HepG2 (cell line): ENCODE measurements at regions not wholly inside any gene's neighbourhood (a gene's known extent, or its start where the extent isn't known, plus 50 kb on each side); places are given as distances from the start of the nearest gene placed in this dataset.

Source experiments
- ATAC-seq: fragments of 200-7000 bp; cut with Tn5 transposase; 3 replicates; pipeline ENCODE4 v1.9.1; 2020; ENCODE audit warnings: mild to moderate bottlenecking, moderate library complexity
- BruUV-seq: library from RNA; stranded (reverse); fragments of 400-500 nt; replicated peaks from 2 replicates; lab custom pipeline; 2021; lab: Mats Ljungman, UMichigan
- CTCF ChIA-PET: fragments of 300-600 bp; formaldehyde crosslinking; extraction: SDS; loops from one replicate; lab custom pipeline; 2021; ENCODE audit warnings: low total read pairs, inconsistent platforms, low intra/inter-chr PET ratio; lab: Yijun Ruan, JAX
- POLR2A ChIA-PET: fragments of 350-600 bp; sonication (Branson Sonifier 250); formaldehyde crosslinking; loops from one replicate; lab custom pipeline; 2020; ENCODE audit warnings: antibody characterized with exemption, inconsistent platforms; lab: Yijun Ruan, JAX
- DNase-seq: peaks from one replicate; pipeline ENCODE4 v3.0.0-alpha.2; 2015; ENCODE audit warnings: low spot score
- FAIRE-seq: peaks from 3 replicates; lab custom pipeline; 2011; peaks lifted over from hg19 to GRCh38; lab: Jason Lieb, UNC
- H2AFZ ChIP-seq: one replicate; pipeline ENCODE4 v1.6.1; 2011; ENCODE audit warnings: low read length, inconsistent platforms
- H3K27ac ChIP-seq: fragments of 300-600 bp; 3 replicates; pipeline ENCODE4 v1.8.0; 2011; ENCODE audit warnings: mixed run types, mild to moderate bottlenecking, mixed read lengths, low read length, inconsistent platforms; ENCODE audit not compliant: insufficient read depth; ENCODE audit errors: extremely low read length
- H3K27me3 ChIP-seq, 2 experiments: fragments of 200-600 bp in 1 of 2; 2 replicates in 1 of 2; 3 replicates in 1 of 2; pipeline versions ENCODE4 v1.6.0 to v1.8.0; 2011; ENCODE audit warnings: low read length in 2 of 2, mild to moderate bottlenecking in 2 of 2, moderate library complexity in 2 of 2, inconsistent platforms in 1 of 2; ENCODE audit not compliant: insufficient read depth in 2 of 2, control insufficient read depth in 1 of 2
- H3K36me3 ChIP-seq, 2 experiments: fragments of 200-600 bp in 1 of 2; replicated peaks in 1 of 2; 2 replicates in 1 of 2; 3 replicates in 1 of 2; pipeline versions ENCODE4 v1.5.1 to v1.8.0; 2011; ENCODE audit warnings: low read length in 2 of 2, inconsistent platforms in 1 of 2; ENCODE audit not compliant: insufficient read depth in 2 of 2, control insufficient read depth in 1 of 2
- H3K4me1 ChIP-seq: 2 replicates; pipeline ENCODE4 v1.5.1; 2012; ENCODE audit warnings: low read length, inconsistent platforms; ENCODE audit not compliant: insufficient read depth
- H3K4me2 ChIP-seq: 2 replicates; pipeline ENCODE4 v1.6.0; 2011; ENCODE audit warnings: low read depth, low read length, inconsistent platforms
- H3K4me3 ChIP-seq, 3 experiments: fragments of 200-600 bp in 1 of 3; sonication (generic), shearing (Covaris generic) in 1 of 3; replicated peaks in 1 of 3; 2 replicates each; pipeline ENCODE4 v1.5.1; 2011 to 2016; ENCODE audit warnings: low read length in 3 of 3, inconsistent platforms in 2 of 3, low read depth in 2 of 3, mild to moderate bottlenecking in 2 of 3, control low read depth in 1 of 3, mixed read lengths in 1 of 3; ENCODE audit not compliant: insufficient read depth in 1 of 3
- H3K79me2 ChIP-seq: one replicate; pipeline ENCODE4 v1.6.1; 2011; ENCODE audit warnings: low read length, inconsistent platforms; ENCODE audit not compliant: insufficient read depth
- H3K9ac ChIP-seq: 2 replicates; pipeline ENCODE4 v1.6.0; 2011; ENCODE audit warnings: mild to moderate bottlenecking, low read depth, low read length, inconsistent platforms; ENCODE audit not compliant: insufficient read depth
- H3K9me3 ChIP-seq: 2 replicates; pipeline ENCODE4 v1.5.1; 2012; ENCODE audit warnings: mild to moderate bottlenecking, low read length
- H4K20me1 ChIP-seq: 2 replicates; pipeline ENCODE4 v1.6.0; 2011; ENCODE audit warnings: inconsistent platforms, mild to moderate bottlenecking, low read length, moderate library complexity; ENCODE audit not compliant: insufficient read depth
- CSRNP1 ChIP-seq: sonication (generic); formaldehyde crosslinking; IDR thresholded peaks from 2 replicates; pipeline ENCODE4 v1.8.1; 2023; ENCODE audit warnings: mild to moderate bottlenecking, missing genetic modification reagents
- ELF1 ChIP-seq: sonication (generic); formaldehyde crosslinking; IDR thresholded peaks from 2 replicates; pipeline ENCODE4 v1.4.0; 2020; ENCODE audit warnings: missing genetic modification reagents
- HES4 ChIP-seq: sonication (generic); formaldehyde crosslinking; IDR thresholded peaks from 2 replicates; pipeline ENCODE4 v1.9.0; 2021; ENCODE audit warnings: mild to moderate bottlenecking, missing genetic modification reagents, borderline replicate concordance
- HNRNPLL ChIP-seq: fragments of 200-400 bp; formaldehyde crosslinking; IDR thresholded peaks from 2 replicates; pipeline ENCODE4 v1.6.1; 2017; ENCODE audit warnings: mild to moderate bottlenecking, low read depth, low read length; ENCODE audit not compliant: poor library complexity, severe bottlenecking
- HOXA7 ChIP-seq: sonication (generic); formaldehyde crosslinking; IDR thresholded peaks from 2 replicates; pipeline ENCODE4 v1.8.1; 2022; ENCODE audit warnings: mild to moderate bottlenecking, missing genetic modification reagents, moderate library complexity
- JUNB ChIP-seq: sonication (generic); formaldehyde crosslinking; IDR thresholded peaks from 2 replicates; pipeline ENCODE4 v1.8.0; 2022; ENCODE audit warnings: missing genetic modification reagents, mild to moderate bottlenecking, borderline replicate concordance
- KLF13 ChIP-seq: sonication (generic); formaldehyde crosslinking; IDR thresholded peaks from 2 replicates; pipeline ENCODE4 v1.4.0; 2020; ENCODE audit warnings: mild to moderate bottlenecking, missing genetic modification reagents
- MEIS2 ChIP-seq: sonication (generic); formaldehyde crosslinking; IDR thresholded peaks from 2 replicates; pipeline ENCODE4 v1.9.0; 2021; ENCODE audit warnings: mild to moderate bottlenecking, missing genetic modification reagents
- NAIF1 ChIP-seq: sonication (generic); formaldehyde crosslinking; IDR thresholded peaks from 2 replicates; pipeline ENCODE4 v1.5.0; 2020; ENCODE audit warnings: mild to moderate bottlenecking, missing genetic modification reagents, borderline replicate concordance
- POLR2A ChIP-seq, 2 experiments: IDR thresholded peaks; 2 replicates each; pipeline ENCODE4 v1.6.1; 2011; ENCODE audit warnings: low read depth in 2 of 2, low read length in 2 of 2, mild to moderate bottlenecking in 1 of 2, moderate library complexity in 1 of 2; ENCODE audit not compliant: insufficient read depth in 1 of 2
- THAP11 ChIP-seq: IDR thresholded peaks from 2 replicates; pipeline ENCODE4 v1.6.1; 2016; ENCODE audit warnings: missing biosample characterization, missing genetic modification reagents
- ZFP91 ChIP-seq: sonication (generic); formaldehyde crosslinking; IDR thresholded peaks from 2 replicates; pipeline ENCODE4 v1.9.0; 2022; ENCODE audit warnings: missing genetic modification reagents, mild to moderate bottlenecking, borderline replicate concordance
- ZNF451 ChIP-seq: sonication (generic); formaldehyde crosslinking; IDR thresholded peaks from 2 replicates; pipeline ENCODE4 v1.5.0; 2020; ENCODE audit warnings: mild to moderate bottlenecking, missing genetic modification reagents
- ZNF552 ChIP-seq: sonication (generic); formaldehyde crosslinking; IDR thresholded peaks from 2 replicates; pipeline ENCODE4 v1.9.0; 2022; ENCODE audit warnings: missing genetic modification reagents, mild to moderate bottlenecking, borderline replicate concordance
- ZNF7 ChIP-seq: IDR thresholded peaks from 2 replicates; pipeline ENCODE4 v1.6.1; 2016; ENCODE audit warnings: missing biosample characterization, missing genetic modification reagents
- ZSCAN31 ChIP-seq: sonication (generic); formaldehyde crosslinking; IDR thresholded peaks from 2 replicates; pipeline ENCODE4 v1.5.0; 2020; ENCODE audit warnings: low read depth, mild to moderate bottlenecking, missing genetic modification reagents
- WGBS: methylation state at CpG from one replicate; pipeline ENCODE4 v1.1.6; 2017; ENCODE audit warnings: low lambda C conversion rate; 5-methylcytosine and 5-hydroxymethylcytosine counted together
- in situ Hi-C: cut with HindIII; loops from 2 replicates; pipeline ENCODE4 v1.10.0; 2017; ENCODE audit warnings: low pct_unique_long_range_greater_than_20kb; ENCODE audit not compliant: extremely low pct_ligation_motif_present
- intact Hi-C: fragments of 100-400 bp; cut with micrococcal nuclease; formaldehyde crosslinking; loops from one replicate; pipeline ENCODE4 v1.10.0; 2022; ENCODE audit not compliant: unreplicated experiment
- TF ChIP-seq, protein P1 (sequence below): fragments of 450-650 bp; IDR thresholded peaks from 2 replicates; pipeline ENCODE4 v1.6.1; 2016

DNA sequence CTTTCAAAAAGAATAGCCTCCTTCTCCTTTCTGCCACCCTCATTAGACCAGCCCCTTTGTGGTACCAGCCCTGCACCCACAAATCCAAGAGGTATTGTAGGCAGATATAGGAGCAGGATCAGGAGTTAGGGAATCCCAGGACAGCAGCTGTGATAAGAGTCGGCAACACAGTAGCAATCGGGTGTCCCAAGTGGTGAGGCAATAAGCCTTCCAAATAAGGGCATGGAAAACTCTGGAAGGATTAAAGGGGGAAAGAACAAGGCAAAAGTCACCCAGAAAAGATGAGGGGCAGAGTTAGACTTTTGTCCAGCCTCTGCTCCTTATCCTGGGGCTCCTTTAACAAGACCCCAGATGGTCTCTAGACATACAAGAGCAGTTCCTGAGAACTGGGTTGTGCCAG lies 204.2 kb downstream of the TBX5 start:
- intact Hi-C loops (no loop called here), in situ Hi-C loops (no loop called here)
- ChIA-PET CTCF (no interaction called here), POLR2A (no interaction called here)
- no peak for FAIRE-seq
- no peak for ATAC-seq
- H4K20me1 ChIP-seq: no peaks in the 10 kb centered on the region
- no TSS peak for BruUV-seq
- no peak overlapping the region for H3K4me2 ChIP-seq
- H3K36me3 ChIP-seq: no peaks in the 10 kb centered on the region
- H3K79me2 ChIP-seq: no peaks in the 10 kb centered on the region
- TF ChIP-seq ELF1 (CRISPR knock-in tag) (no peak), CSRNP1 (CRISPR knock-in tag) (no peak), MEIS2 (CRISPR knock-in tag) (no peak), ZNF7 (peak; percentile 65; the same call in 1 of the 2 replicates), HES4 (no peak)
- no peak overlapping the region for H3K9ac ChIP-seq
- H3K9me3 ChIP-seq: no peaks in the 10 kb centered on the region
- H3K4me3 ChIP-seq: no peak overlapping the region
- 31% methylated on average over 2 of the region's 2 CpGs for WGBS
- no peak for DNase-seq
- H3K4me1 ChIP-seq: no peaks in the 10 kb centered on the region
- no peaks in the 10 kb centered on the region for H3K27me3 ChIP-seq
- no peak overlapping the region for H3K27ac ChIP-seq
- no peak overlapping the region for H2AFZ ChIP-seq

DNA sequence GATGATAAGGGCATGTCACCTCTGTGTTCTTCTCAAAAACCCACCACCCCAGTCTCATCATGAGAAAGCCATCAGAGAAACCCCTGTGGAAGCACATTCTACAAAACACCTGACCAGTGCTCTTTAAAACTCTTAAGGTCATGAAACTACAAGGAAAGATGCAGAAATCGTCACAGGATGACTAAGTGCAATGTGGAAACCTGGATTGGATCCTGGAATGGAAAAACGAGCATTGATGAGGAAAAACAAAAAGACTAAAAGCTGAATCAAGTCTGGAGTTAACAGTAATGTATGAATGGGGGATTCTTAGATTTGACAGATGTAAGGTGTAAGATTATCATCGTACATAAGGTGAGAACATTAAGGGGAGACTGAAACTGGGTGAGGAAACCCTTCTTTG lies 211.0 kb downstream of the TBX5 start:
- H3K27me3 ChIP-seq: peaks cover 0 to 3% of the 10 kb centered on the region in 2 experiments; a peak in 2 of 5 replicates
- no peaks in the 10 kb centered on the region for H3K79me2 ChIP-seq
- DNase-seq (no peak), FAIRE-seq (no peak), ATAC-seq (no peak)
- ChIA-PET CTCF (no interaction called here), POLR2A (no interaction called here)
- H3K9me3 ChIP-seq: no peaks in the 10 kb centered on the region
- H3K9ac ChIP-seq: no peak overlapping the region
- H4K20me1 ChIP-seq: no peaks in the 10 kb centered on the region
- no peak overlapping the region for H3K4me2 ChIP-seq
- no peak overlapping the region for H3K27ac ChIP-seq
- BruUV-seq: no TSS peak
- no peaks in the 10 kb centered on the region for H3K4me1 ChIP-seq
- intact Hi-C loops (no loop called here), in situ Hi-C loops (no loop called here)
- WGBS: 9% methylated on average over 3 of the region's 3 CpGs
- H3K36me3 ChIP-seq: no peaks in the 10 kb centered on the region
- H3K4me3 ChIP-seq: no peak overlapping the region
- H2AFZ ChIP-seq: no peak overlapping the region
- TF ChIP-seq NAIF1 (CRISPR knock-in tag): no peak
- no peak for TF ChIP-seq POLR2A (IDR thresholded peaks at IDR 0.05; ENCODE audit: insufficient read depth in 1 of 2, low read depth in 2 of 2, low read length in 2 of 2)
- TF ChIP-seq, protein P1, sequence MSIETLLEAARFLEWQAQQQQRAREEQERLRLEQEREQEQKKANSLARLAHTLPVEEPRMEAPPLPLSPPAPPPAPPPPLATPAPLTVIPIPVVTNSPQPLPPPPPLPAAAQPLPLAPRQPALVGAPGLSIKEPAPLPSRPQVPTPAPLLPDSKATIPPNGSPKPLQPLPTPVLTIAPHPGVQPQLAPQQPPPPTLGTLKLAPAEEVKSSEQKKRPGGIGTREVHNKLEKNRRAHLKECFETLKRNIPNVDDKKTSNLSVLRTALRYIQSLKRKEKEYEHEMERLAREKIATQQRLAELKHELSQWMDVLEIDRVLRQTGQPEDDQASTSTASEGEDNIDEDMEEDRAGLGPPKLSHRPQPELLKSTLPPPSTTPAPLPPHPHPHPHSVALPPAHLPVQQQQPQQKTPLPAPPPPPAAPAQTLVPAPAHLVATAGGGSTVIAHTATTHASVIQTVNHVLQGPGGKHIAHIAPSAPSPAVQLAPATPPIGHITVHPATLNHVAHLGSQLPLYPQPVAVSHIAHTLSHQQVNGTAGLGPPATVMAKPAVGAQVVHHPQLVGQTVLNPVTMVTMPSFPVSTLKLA: no peak
- TF ChIP-seq HOXA7 (CRISPR knock-in tag): no peak
- TF ChIP-seq KLF13 (CRISPR knock-in tag): no peak
- TF ChIP-seq THAP11 (CRISPR knock-in tag): no peak
- no peak for TF ChIP-seq JUNB (CRISPR knock-in tag)
- no peak for TF ChIP-seq ZNF552 (CRISPR knock-in tag)
- no peak for TF ChIP-seq HNRNPLL
- no peak for TF ChIP-seq ZSCAN31 (CRISPR knock-in tag)
- no peak for TF ChIP-seq ZNF451
- TF ChIP-seq ZFP91 (CRISPR knock-in tag): no peak
